Fibroblast of lung (primary cell): ENCODE measurements at regions not wholly inside any gene's neighbourhood (a gene's known extent, or its start where the extent isn't known, plus 50 kb on each side); places are given as distances from the start of the nearest gene placed in this dataset.

Experiments used
- DNase-seq, 2 donors: peaks; one replicate each; pipeline versions ENCODE4 v3.0.0 to v3.0.0-alpha.2; 2010; ENCODE audit warnings: low read depth in 2 of 2
- H2AFZ ChIP-seq: 2 replicates; pipeline ENCODE4 v1.5.1; 2012; ENCODE audit warnings: low read length, control low read depth, inconsistent platforms
- H3K27ac ChIP-seq: 2 replicates; pipeline ENCODE4 v1.5.1; 2011; ENCODE audit warnings: low read length, control low read depth; ENCODE audit not compliant: insufficient read depth
- H3K27me3 ChIP-seq: 2 replicates; pipeline ENCODE4 v1.5.1; 2011; ENCODE audit warnings: mild to moderate bottlenecking, low read length; ENCODE audit not compliant: control insufficient read depth, insufficient read depth
- H3K36me3 ChIP-seq: 2 replicates; pipeline ENCODE4 v1.5.1; 2011; ENCODE audit warnings: low read length; ENCODE audit not compliant: control insufficient read depth, insufficient read depth
- H3K4me1 ChIP-seq: 2 replicates; pipeline ENCODE4 v1.5.1; 2011; ENCODE audit warnings: low read length; ENCODE audit not compliant: control insufficient read depth, insufficient read depth; ENCODE audit errors: extremely low read depth
- H3K4me2 ChIP-seq: 2 replicates; pipeline ENCODE4 v1.5.1; 2011; ENCODE audit warnings: low read length, control low read depth; ENCODE audit not compliant: insufficient read depth; ENCODE audit errors: extremely low read depth
- H3K4me3 ChIP-seq, 4 experiments: fragments of 200-600 bp in 1 of 4; sonication (generic) in 1 of 4; replicated peaks in 1 of 4; 2 replicates each; pipeline ENCODE4 v1.5.1; 2011 to 2016; ENCODE audit warnings: low read length in 4 of 4, low read depth in 3 of 4, mild to moderate bottlenecking in 3 of 4, control low read depth in 2 of 4, inconsistent platforms in 1 of 4, mixed read lengths in 1 of 4; ENCODE audit not compliant: insufficient read depth in 1 of 4; ENCODE audit errors: control extremely low read depth in 1 of 4
- H3K79me2 ChIP-seq: 2 replicates; pipeline ENCODE4 v1.5.1; 2012; ENCODE audit warnings: mild to moderate bottlenecking, low read length, inconsistent platforms; ENCODE audit not compliant: control insufficient read depth, insufficient read depth
- H3K9ac ChIP-seq: 2 replicates; pipeline ENCODE4 v1.5.1; 2011; ENCODE audit warnings: mild to moderate bottlenecking, low read length, control low read depth; ENCODE audit not compliant: insufficient read depth
- H3K9me3 ChIP-seq: 2 replicates; pipeline ENCODE4 v1.5.1; 2012; ENCODE audit warnings: low read depth, low read length; ENCODE audit not compliant: control insufficient read depth, insufficient read depth
- H4K20me1 ChIP-seq: 2 replicates; pipeline ENCODE4 v1.5.1; 2011; ENCODE audit warnings: low read length; ENCODE audit not compliant: control insufficient read depth, insufficient read depth; ENCODE audit errors: extremely low read depth
- CTCF ChIP-seq, 2 donors: IDR thresholded peaks in 1 of 2; conservative IDR thresholded peaks in 1 of 2; 1 replicate in 1 of 2; 2 replicates in 1 of 2; pipeline ENCODE4 v1.5.1; 2011 to 2012; ENCODE audit warnings: low read length in 2 of 2, control low read depth in 1 of 2, inconsistent platforms in 1 of 2, low read depth in 1 of 2, mild to moderate bottlenecking in 1 of 2
- EZH2 ChIP-seq: IDR thresholded peaks from 2 replicates; pipeline ENCODE4 v1.5.1; 2012; ENCODE audit warnings: low read length, control low read depth, mild to moderate bottlenecking; ENCODE audit errors: missing control alignments

- no peak overlapping the region for H3K9ac ChIP-seq
- no peak for DNase-seq
- H3K4me2 ChIP-seq = no peak overlapping the region
- H3K4me1 ChIP-seq = no peaks in the 10 kb centered on the region
- no peak overlapping the region for H3K4me3 ChIP-seq
- no peaks in the 10 kb centered on the region for H3K9me3 ChIP-seq
- no peak overlapping the region for H3K27ac ChIP-seq
- TF ChIP-seq CTCF (conservative IDR thresholded peaks at IDR 0.05 in 1 of 2, IDR thresholded peaks at IDR 0.05 in 1 of 2; ENCODE audit: low read depth in 1 of 2, low read length in 2 of 2) = no peak
- TF ChIP-seq EZH2 = no peak
- H3K36me3 ChIP-seq = no peaks in the 10 kb centered on the region
- no peak overlapping the region for H2AFZ ChIP-seq
- no peaks in the 10 kb centered on the region for H3K27me3 ChIP-seq
- H3K79me2 ChIP-seq = no peaks in the 10 kb centered on the region
- H4K20me1 ChIP-seq = no peaks in the 10 kb centered on the region
Observed at GRCh38 chr6:104301951-104302350, 557.8 kb downstream of the HACE1 start.

GRCh38 chr6:104286641-104287040 lies 573.1 kb downstream of the HACE1 start:
- H3K9ac ChIP-seq = no peak overlapping the region
- no peaks in the 10 kb centered on the region for H3K9me3 ChIP-seq
- no peak overlapping the region for H2AFZ ChIP-seq
- no peak for DNase-seq
- no peaks in the 10 kb centered on the region for H3K4me1 ChIP-seq
- no peaks in the 10 kb centered on the region for H3K36me3 ChIP-seq
- no peak overlapping the region for H3K27ac ChIP-seq
- H3K4me3 ChIP-seq = no peak overlapping the region
- no peaks in the 10 kb centered on the region for H4K20me1 ChIP-seq
- H3K79me2 ChIP-seq = no peaks in the 10 kb centered on the region
- H3K4me2 ChIP-seq = no peak overlapping the region
- TF ChIP-seq CTCF (conservative IDR thresholded peaks at IDR 0.05 in 1 of 2, IDR thresholded peaks at IDR 0.05 in 1 of 2; ENCODE audit: low read depth in 1 of 2, low read length in 2 of 2) (no peak), EZH2 (no peak)
- H3K27me3 ChIP-seq = no peaks in the 10 kb centered on the region

GRCh38 chr6:104284872-104285271 lies 574.8 kb downstream of the HACE1 start:
- Histone ChIP-seq H3K4me1 (no peaks in the 10 kb centered on the region), H3K4me2 (no peak overlapping the region), H3K79me2 (no peaks in the 10 kb centered on the region), H3K36me3 (no peaks in the 10 kb centered on the region), H4K20me1 (no peaks in the 10 kb centered on the region), H3K9ac (no peak overlapping the region), H3K9me3 (no peaks in the 10 kb centered on the region), H3K27me3 (no peaks in the 10 kb centered on the region), H3K4me3 (no peak overlapping the region), H3K27ac (no peak overlapping the region), H2AFZ (no peak overlapping the region)
- no peak for DNase-seq
- TF ChIP-seq CTCF (conservative IDR thresholded peaks at IDR 0.05 in 1 of 2, IDR thresholded peaks at IDR 0.05 in 1 of 2; ENCODE audit: low read depth in 1 of 2, low read length in 2 of 2) (no peak), EZH2 (no peak)
